Adrenal gland (tissue), 9 donors: ENCODE measurements at regions not wholly inside any gene's neighbourhood (a gene's known extent, or its start where the extent isn't known, plus 50 kb on each side); places are given as distances from the start of the nearest gene placed in this dataset.

Experiments
- DNase-seq, 7 donors: peaks; one replicate each; pipeline ENCODE4 v3.0.0-alpha.2; 2019 to 2020
- H3K27ac ChIP-seq, 5 donors: fragments of 200-600 bp; sonication (generic) in 4 of 5; 1 replicate in 3 of 5; 2 replicates in 2 of 5; pipeline versions ENCODE4 v1.5.1 to v1.8.0; 2016 to 2020; ENCODE audit warnings: mild to moderate bottlenecking in 1 of 5
- H3K27me3 ChIP-seq: fragments of 200-600 bp; 2 replicates; pipeline ENCODE4 v1.8.0; 2021
- H3K36me3 ChIP-seq, 2 donors: fragments of 200-600 bp; replicated peaks in 1 of 2; 1 replicate in 1 of 2; 2 replicates in 1 of 2; pipeline versions ENCODE4 v1.5.1 to v1.8.0; 2018 to 2022
- H3K4me1 ChIP-seq, 2 donors: fragments of 200-600 bp; replicated peaks in 1 of 2; 1 replicate in 1 of 2; 2 replicates in 1 of 2; pipeline versions ENCODE4 v1.5.1 to v1.8.0; 2018 to 2021
- H3K4me3 ChIP-seq, 4 donors: fragments of 200-600 bp; sonication (generic) in 3 of 4; one replicate each; pipeline ENCODE4 v1.5.1; 2016 to 2018
- H3K9me3 ChIP-seq, 3 donors: fragments of 200-600 bp; sonication (generic) in 1 of 3; replicated peaks in 1 of 3; 1 replicate in 2 of 3; 2 replicates in 1 of 3; pipeline versions ENCODE4 v1.5.1 to v1.8.0; 2016 to 2021
- POLR2A ChIP-seq, 2 donors: fragments of 450-650 bp; IDR thresholded peaks; one replicate each; pipeline ENCODE4 v1.6.1; 2017; ENCODE audit warnings: antibody characterized with exemption in 2 of 2, mild to moderate bottlenecking in 2 of 2, moderate library complexity in 1 of 2
- WGBS, 4 donors: extraction: QIAGEN DNeasy Blood & Tissue Kit in 2 of 4; methylation state at CpG; one replicate each; pipeline versions ENCODE4 v1.1.5 to v1.1.7; 2013 to 2017; 5-methylcytosine and 5-hydroxymethylcytosine counted together
- intact Hi-C, 2 donors: fragments of 100-400 bp; cut with DNase I; formaldehyde crosslinking; loops; one replicate each; pipeline versions ENCODE4 v1.14.1 to v1.15.0; 2022 to 2023
- TF ChIP-seq, protein P1 (sequence below), 6 experiments: fragments of 450-650 bp in 4 of 6; fragments of 200-600 bp in 2 of 6; sonication (generic) in 1 of 6; IDR thresholded peaks; 1 replicate in 5 of 6; 2 replicates in 1 of 6; pipeline versions ENCODE4 v1.5.1 to v1.8.0; 2016 to 2021; ENCODE audit warnings: antibody characterized with exemption in 6 of 6, mild to moderate bottlenecking in 2 of 6, moderate library complexity in 1 of 6
- donor health status: healthy with polysubstance abuse.
- donor health status: Bipolar disorder and iron deficiency.
- donor health status: DM: yes; HTN: yes; CAD: no.
- donor health status: DM: no; HTN: no; CAD: no.
- donor health status: DM: no; HTN: no; CAD: no.

DNA sequence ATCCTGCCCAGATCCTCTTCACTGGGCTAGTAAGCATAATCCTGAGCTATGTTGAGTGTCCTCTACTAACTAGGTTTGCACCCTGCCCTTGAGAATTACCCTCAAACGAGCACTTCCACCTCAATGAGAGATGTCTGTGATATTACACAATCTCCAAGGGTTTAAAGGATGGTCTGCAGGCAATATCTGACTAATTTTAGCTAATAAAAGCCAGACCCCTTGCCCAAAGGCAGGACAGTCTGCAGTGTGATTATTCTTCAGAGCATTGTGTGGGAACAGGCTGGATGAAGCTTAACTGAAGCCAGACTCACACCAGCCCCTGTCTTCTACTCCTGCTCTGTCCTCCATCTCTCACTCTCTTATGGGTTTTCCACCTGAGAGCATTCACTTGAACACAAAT lies 544.9 kb upstream of the DDX18 start:
- intact Hi-C loops, result no loop called here
- WGBS, 4 donors, result 35 to 64% (median 46%) methylated on average over 1 of the region's 1 CpG
- no peak for TF ChIP-seq POLR2A (IDR thresholded peaks at IDR 0.05)
- TF ChIP-seq, protein P1, sequence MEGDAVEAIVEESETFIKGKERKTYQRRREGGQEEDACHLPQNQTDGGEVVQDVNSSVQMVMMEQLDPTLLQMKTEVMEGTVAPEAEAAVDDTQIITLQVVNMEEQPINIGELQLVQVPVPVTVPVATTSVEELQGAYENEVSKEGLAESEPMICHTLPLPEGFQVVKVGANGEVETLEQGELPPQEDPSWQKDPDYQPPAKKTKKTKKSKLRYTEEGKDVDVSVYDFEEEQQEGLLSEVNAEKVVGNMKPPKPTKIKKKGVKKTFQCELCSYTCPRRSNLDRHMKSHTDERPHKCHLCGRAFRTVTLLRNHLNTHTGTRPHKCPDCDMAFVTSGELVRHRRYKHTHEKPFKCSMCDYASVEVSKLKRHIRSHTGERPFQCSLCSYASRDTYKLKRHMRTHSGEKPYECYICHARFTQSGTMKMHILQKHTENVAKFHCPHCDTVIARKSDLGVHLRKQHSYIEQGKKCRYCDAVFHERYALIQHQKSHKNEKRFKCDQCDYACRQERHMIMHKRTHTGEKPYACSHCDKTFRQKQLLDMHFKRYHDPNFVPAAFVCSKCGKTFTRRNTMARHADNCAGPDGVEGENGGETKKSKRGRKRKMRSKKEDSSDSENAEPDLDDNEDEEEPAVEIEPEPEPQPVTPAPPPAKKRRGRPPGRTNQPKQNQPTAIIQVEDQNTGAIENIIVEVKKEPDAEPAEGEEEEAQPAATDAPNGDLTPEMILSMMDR (IDR thresholded peaks at IDR 0.05), result no peak

DNA sequence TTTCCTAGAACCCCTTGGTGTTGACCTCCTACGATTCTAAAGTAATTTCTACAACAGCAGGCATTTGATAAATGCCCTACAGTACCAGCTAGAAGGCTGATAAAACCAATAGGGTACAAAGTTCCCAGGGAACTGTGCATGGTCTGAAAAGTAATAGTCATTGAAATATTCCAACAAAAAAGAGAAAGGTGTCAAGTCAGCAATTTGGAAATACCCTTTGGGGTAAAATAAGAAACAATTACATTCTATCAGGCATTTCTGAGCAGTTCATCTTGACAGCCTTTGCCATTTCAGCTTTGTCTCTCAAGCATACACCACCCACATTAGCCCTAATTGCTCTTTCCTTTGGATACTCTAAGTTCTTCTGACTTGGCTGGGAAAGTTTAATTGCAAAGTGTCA lies 542.9 kb upstream of the DDX18 start:
- H3K9me3 ChIP-seq, result no peaks in the 10 kb centered on the region
- no peaks in the 10 kb centered on the region for H3K27me3 ChIP-seq
- WGBS, 4 donors, result 39 to 46% (median 42%) methylated on average over 1 of the region's 1 CpG
- TF ChIP-seq, protein P1 (IDR thresholded peaks at IDR 0.05), result no peak
- TF ChIP-seq POLR2A (IDR thresholded peaks at IDR 0.05), result no peak
- H3K27ac ChIP-seq, result no peak overlapping the region
- DNase-seq, result no peak
- intact Hi-C loops, result no loop called here
- no peak overlapping the region for H3K4me3 ChIP-seq
- H3K4me1 ChIP-seq, result no peaks in the 10 kb centered on the region
- no peaks in the 10 kb centered on the region for H3K36me3 ChIP-seq

More for the DNA sequence above, 544.9 kb upstream of the DDX18 start:
- H3K9me3 ChIP-seq, result no peaks in the 10 kb centered on the region
- no peaks in the 10 kb centered on the region for H3K36me3 ChIP-seq
- DNase-seq, result no peak
- no peaks in the 10 kb centered on the region for H3K4me1 ChIP-seq
- H3K4me3 ChIP-seq, result no peak overlapping the region
- no peaks in the 10 kb centered on the region for H3K27me3 ChIP-seq
- no peak overlapping the region for H3K27ac ChIP-seq

DNA sequence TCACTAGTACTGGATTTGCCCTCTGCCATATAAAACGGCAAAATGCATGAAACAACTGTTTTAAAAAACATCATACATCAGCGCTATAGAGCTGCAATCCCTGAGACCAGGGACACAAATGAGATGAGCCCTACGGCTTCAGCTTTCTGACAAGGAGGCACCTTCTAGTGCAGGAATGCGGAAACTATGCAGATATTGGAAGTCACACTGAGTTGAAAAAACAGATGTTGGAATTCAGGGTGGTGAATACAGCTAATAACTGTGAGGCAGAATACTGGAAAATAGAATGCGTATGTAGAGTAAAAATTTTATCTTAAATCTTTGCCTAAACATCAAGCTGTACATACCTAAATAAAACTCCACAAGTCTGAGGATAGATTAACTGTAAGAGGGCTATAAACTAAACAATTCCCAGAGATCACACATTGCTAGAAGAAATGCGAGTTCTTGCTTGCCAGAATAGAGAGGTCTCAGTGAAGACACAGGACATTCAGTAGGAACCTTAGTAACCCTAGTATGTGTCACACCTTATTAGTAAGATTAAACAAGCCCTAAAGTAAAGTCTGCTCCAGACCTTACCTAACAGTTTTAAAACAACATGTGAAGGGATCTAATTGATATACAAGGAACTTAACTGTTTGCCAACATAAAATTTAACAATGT lies 541.4 kb upstream of the DDX18 start:
- no peak for TF ChIP-seq POLR2A (IDR thresholded peaks at IDR 0.05)
- TF ChIP-seq, protein P1 (IDR thresholded peaks at IDR 0.05), result no peak
- DNase-seq, result no peak
- WGBS, 4 donors, result 61 to 75% (median 66%) methylated on average over 6 of the region's 6 CpGs
- Histone ChIP-seq H3K9me3 (no peaks in the 10 kb centered on the region), H3K4me1 (no peaks in the 10 kb centered on the region), H3K27me3 (no peaks in the 10 kb centered on the region), H3K27ac (no peak overlapping the region), H3K4me3 (no peak overlapping the region), H3K36me3 (no peaks in the 10 kb centered on the region)
- intact Hi-C loops, result no loop called here

DNA sequence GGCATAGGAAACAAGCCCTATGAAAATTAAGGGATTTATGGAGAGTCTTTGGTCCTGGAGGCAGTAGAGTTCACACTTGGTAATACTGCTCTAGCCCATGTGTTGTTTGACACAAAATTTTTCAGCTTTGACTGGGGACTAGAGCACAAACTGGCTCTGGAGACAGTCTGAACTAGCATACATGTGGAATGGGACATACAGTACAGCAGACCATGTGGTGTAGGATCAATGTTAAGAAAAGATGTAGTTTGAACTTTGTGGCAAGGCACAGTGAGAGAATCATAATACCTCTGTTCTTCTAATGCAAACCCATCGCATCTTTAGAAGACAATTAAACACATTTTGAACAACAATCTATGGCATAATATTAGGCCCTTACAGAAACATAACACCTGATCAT lies 521.5 kb upstream of the DDX18 start:
- H3K4me3 ChIP-seq, result no peak overlapping the region
- no peaks in the 10 kb centered on the region for H3K36me3 ChIP-seq
- H3K27ac ChIP-seq, result no peak overlapping the region
- intact Hi-C loops, result no loop called here
- no peak for DNase-seq
- H3K9me3 ChIP-seq, result no peaks in the 10 kb centered on the region
- no peaks in the 10 kb centered on the region for H3K27me3 ChIP-seq
- TF ChIP-seq, protein P1 (IDR thresholded peaks at IDR 0.05), result no peak
- TF ChIP-seq POLR2A (IDR thresholded peaks at IDR 0.05), result no peak
- 76 to 91% (median 78%) methylated on average over 1 of the region's 1 CpG for WGBS, 4 donors
- no peaks in the 10 kb centered on the region for H3K4me1 ChIP-seq
